Lower leg skin (tissue), 4 donors: ENCODE measurements at regions not wholly inside any gene's neighbourhood (a gene's known extent, or its start where the extent isn't known, plus 50 kb on each side); places are given as distances from the start of the nearest gene placed in this dataset.
"Not testable (repeated sequence)": the region's sequence is repeated elsewhere in the genome, so short reads cannot be mapped to it uniquely, and the experiment has no call there.

Source experiments
- DNase-seq, 2 donors: peaks; one replicate each; pipeline ENCODE4 v3.0.0-alpha.2; 2019; ENCODE audit warnings: low spot score in 2 of 2
- H3K4me3 ChIP-seq: fragments of 200-600 bp; sonication (generic); 2 replicates; pipeline ENCODE4 v1.5.1; 2017; ENCODE audit warnings: mild to moderate bottlenecking, low read depth; ENCODE audit not compliant: poor library complexity, severe bottlenecking
- POLR2A ChIP-seq, 2 donors: fragments of 450-650 bp; IDR thresholded peaks; one replicate each; pipeline ENCODE4 v1.6.1; 2016 to 2017; ENCODE audit warnings: antibody characterized with exemption in 2 of 2, mild to moderate bottlenecking in 1 of 2, moderate library complexity in 1 of 2
- WGBS, 2 donors: methylation state at CpG; one replicate each; pipeline ENCODE4 v1.1.5; 2018; 5-methylcytosine and 5-hydroxymethylcytosine counted together
- intact Hi-C: fragments of 100-400 bp; cut with DNase I; formaldehyde crosslinking; loops from one replicate; pipeline ENCODE4 v1.15.0; 2023; ENCODE audit warnings: low total_unique reads
- TF ChIP-seq, protein P1 (sequence below), 3 donors: fragments of 450-650 bp; IDR thresholded peaks; one replicate each; pipeline ENCODE4 v1.5.1; 2016; ENCODE audit warnings: antibody characterized with exemption in 3 of 3, mild to moderate bottlenecking in 3 of 3, moderate library complexity in 2 of 3

DNA sequence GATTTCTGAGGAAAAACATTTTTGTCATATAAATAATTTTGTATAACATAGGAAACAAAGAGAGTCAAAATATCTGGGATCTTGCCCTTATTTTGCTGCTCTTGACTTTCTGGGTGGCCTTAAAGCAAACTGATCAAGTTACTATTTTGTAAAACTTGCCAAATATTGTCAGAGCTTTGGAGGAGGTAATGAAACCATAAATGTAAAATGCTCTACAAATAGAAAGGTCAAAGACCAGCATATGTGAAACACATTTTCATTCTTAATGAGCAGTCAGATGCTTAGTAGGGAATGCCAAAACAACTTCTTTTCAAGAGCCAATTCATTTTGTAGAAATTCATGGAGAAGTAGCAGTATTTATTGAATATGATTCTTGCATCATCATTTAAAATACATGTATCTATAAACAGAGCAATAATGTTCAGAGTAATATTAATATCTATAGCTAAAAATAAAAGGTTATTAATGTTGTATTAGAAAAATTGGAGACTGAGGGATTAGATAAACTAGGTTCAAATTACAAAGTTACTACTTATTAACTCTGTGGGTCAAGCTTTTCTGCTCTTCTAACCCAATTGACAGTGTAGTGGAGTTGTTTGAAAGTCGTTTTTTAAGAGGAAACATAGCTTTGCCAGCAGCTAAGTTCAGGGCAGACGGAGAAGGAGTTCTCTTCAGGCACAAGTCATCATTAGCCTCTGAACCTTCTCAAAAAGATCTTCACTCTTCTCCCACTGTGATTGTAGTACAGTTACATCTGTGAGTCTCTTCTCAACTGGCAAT lies 2053.1 kb downstream of the EFNA5 start:
- DNase-seq = no peak
- intact Hi-C loops = no loop called here
- TF ChIP-seq, protein P1, sequence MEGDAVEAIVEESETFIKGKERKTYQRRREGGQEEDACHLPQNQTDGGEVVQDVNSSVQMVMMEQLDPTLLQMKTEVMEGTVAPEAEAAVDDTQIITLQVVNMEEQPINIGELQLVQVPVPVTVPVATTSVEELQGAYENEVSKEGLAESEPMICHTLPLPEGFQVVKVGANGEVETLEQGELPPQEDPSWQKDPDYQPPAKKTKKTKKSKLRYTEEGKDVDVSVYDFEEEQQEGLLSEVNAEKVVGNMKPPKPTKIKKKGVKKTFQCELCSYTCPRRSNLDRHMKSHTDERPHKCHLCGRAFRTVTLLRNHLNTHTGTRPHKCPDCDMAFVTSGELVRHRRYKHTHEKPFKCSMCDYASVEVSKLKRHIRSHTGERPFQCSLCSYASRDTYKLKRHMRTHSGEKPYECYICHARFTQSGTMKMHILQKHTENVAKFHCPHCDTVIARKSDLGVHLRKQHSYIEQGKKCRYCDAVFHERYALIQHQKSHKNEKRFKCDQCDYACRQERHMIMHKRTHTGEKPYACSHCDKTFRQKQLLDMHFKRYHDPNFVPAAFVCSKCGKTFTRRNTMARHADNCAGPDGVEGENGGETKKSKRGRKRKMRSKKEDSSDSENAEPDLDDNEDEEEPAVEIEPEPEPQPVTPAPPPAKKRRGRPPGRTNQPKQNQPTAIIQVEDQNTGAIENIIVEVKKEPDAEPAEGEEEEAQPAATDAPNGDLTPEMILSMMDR (IDR thresholded peaks at IDR 0.05) = no peak
- no peak for TF ChIP-seq POLR2A (IDR thresholded peaks at IDR 0.05)
- H3K4me3 ChIP-seq = no peak overlapping the region
- 40 to 62% methylated on average over 2 of the region's 2 CpGs for WGBS, 2 donors

DNA sequence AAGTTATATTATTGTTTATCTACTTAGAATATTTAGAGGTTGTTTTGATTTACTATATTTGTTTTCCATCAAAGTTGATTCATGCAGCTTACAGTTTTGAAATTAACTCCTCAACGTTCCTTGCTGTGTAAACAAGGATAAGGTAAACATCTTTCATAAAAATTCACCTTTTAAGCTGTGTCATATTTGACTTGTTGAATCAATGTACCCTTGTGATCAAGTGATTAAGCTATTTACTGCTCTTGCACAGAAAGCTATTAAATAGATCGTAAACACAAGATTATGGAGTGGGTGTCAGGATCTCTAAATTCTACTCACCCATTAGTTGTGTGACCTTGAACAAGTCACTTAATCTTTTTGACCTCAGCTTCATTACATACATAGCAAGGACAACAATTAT lies 2054.0 kb upstream of the NUDT12 start:
- no peak for DNase-seq
- intact Hi-C loops = no loop called here
- TF ChIP-seq, protein P1 (IDR thresholded peaks at IDR 0.05) = no peak
- TF ChIP-seq POLR2A (IDR thresholded peaks at IDR 0.05) = no peak
- no peak overlapping the region for H3K4me3 ChIP-seq
- 68 to 72% methylated on average over 2 of the region's 2 CpGs for WGBS, 2 donors

DNA sequence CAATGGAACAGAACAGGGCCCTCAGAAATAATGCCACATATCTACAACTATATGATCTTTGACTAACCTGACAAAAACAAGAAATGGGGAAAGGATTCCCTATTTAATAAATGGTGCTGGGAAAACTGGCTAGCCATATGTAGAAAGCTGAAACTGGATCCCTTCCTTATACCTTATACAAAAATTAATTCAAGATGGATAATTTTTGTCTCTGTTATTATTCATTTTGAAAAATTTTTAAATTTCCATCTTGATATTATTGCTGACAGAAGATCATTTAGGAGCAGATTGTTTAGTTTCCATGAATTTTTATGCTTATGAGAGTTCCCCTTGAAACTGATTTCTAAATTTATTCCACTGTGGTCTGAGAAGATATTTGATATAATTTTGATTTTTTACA lies 2039.8 kb upstream of the NUDT12 start:
- intact Hi-C loops, H3K4me3 ChIP-seq, DNase-seq: not testable (repeated sequence)

DNA sequence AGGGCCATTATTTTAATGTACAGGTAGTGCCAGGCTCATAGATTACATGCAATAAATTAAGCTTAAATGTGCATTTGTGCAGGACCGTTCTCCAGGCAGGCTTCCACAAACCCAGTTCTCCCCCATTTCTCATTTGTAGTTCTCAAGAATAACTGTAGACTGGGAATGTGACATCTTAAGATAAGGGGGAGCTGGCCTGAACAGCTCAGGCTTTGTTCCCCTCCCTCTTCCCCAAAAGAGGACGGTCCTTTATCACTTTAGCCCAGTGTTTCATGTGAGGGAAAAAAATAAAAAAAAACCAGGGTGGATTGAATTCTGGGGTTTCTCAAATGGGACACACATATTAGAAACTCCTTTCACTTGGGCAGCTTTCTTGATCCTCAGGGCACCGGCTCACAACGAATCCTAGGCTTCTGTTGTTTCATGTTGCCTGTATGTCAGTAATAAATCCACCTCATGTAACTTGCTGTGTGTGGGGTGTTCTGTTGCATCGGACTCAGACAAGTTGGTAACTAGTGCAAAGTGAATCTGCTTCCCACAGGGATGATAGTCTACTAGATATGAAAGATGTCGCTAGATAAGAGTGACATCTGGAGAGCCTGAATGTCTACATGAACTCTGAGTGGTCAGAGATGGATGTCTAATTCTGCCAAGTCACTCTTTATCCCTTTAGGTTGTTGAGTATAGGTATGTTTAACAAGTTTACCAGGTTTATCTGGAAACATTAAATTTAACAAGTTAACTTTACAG lies 2030.6 kb upstream of the NUDT12 start:
- no peak overlapping the region for H3K4me3 ChIP-seq
- intact Hi-C loops = no loop called here
- DNase-seq = no peak
- 73 to 74% methylated on average over 6 of the region's 6 CpGs for WGBS, 2 donors
- TF ChIP-seq, protein P1 (IDR thresholded peaks at IDR 0.05) = no peak
- no peak for TF ChIP-seq POLR2A (IDR thresholded peaks at IDR 0.05)

DNA sequence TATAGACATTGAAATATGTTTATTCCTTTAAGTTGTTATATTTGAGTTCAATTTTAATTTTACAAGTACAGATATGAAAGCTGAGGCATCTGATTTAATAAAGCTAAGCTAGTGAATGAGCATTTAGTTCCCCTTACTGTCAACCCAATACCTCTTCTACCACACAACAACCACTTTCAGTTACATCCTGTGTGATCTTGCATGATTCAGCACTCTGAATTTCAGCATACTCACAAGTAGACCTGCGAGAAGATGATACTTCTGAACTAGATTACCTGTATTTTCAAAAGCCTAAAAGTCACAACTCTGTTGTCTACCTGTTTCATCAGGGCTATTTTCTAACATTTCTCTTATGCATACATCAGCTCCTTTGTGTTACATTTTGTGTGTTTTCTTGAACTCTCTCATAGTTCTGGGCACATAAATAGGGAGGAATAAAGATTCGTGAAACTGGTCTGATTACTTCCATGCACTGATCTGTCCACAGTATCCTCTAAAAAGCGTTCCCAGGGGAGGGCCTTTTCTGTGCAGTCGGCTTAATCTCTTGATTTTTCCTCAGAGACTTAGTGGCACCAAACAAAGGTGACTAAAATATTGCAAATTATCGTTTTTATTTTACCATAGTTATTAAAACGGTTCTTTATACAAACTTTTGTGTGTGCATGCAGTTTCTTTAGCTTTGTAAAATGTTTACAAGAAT lies 2025.5 kb upstream of the NUDT12 start:
- DNase-seq = no peak
- intact Hi-C loops = no loop called here
- 38 to 54% methylated on average over 6 of the region's 6 CpGs for WGBS, 2 donors
- no peak for TF ChIP-seq POLR2A (IDR thresholded peaks at IDR 0.05)
- TF ChIP-seq, protein P1 (IDR thresholded peaks at IDR 0.05) = no peak
- H3K4me3 ChIP-seq = no peak overlapping the region
